ENCODE measurements at regions not wholly inside any gene's neighbourhood (a gene's known extent, or its start where the extent isn't known, plus 50 kb on each side); places are given as distances from the start of the nearest gene placed in this dataset.

GRCh38 chr11:104322696-104323095 is 158.7 kb upstream of the PDGFD start:
- TF ChIP-seq MAX (IDR thresholded peaks at IDR 0.05; ENCODE audit: low read depth, low read length) (no peak), POLR2A (IDR thresholded peaks at IDR 0.05; ENCODE audit: extremely low read depth, insufficient read length) (no peak)
